NT2/D1 (cell line): ENCODE measurements at regions not wholly inside any gene's neighbourhood (a gene's known extent, or its start where the extent isn't known, plus 50 kb on each side); places are given as distances from the start of the nearest gene placed in this dataset.

Experiments used
- DNase-seq: peaks from one replicate; pipeline ENCODE4 v3.0.0-alpha.2; 2011; ENCODE audit warnings: low read depth, low spot score
- H3K27me3 ChIP-seq: 2 replicates; pipeline ENCODE4 v1.6.0; 2011; ENCODE audit warnings: mild to moderate bottlenecking; ENCODE audit not compliant: insufficient read length, insufficient read depth
- H3K36me3 ChIP-seq: 2 replicates; pipeline ENCODE4 v1.6.1; 2011; ENCODE audit warnings: mild to moderate bottlenecking, low read length, mixed read lengths; ENCODE audit not compliant: insufficient read depth, insufficient read length
- H3K4me1 ChIP-seq: 2 replicates; pipeline ENCODE4 v1.5.1; 2011; ENCODE audit not compliant: insufficient read depth, insufficient read length
- H3K4me3 ChIP-seq: 2 replicates; pipeline ENCODE4 v1.5.1; 2011; ENCODE audit warnings: low read depth; ENCODE audit not compliant: insufficient read length
- H3K9ac ChIP-seq: 2 replicates; pipeline ENCODE4 v1.6.0; 2011; ENCODE audit warnings: low read depth; ENCODE audit not compliant: insufficient read length
- H3K9me3 ChIP-seq: 2 replicates; pipeline ENCODE4 v1.5.1; 2011; ENCODE audit warnings: mild to moderate bottlenecking, low read length; ENCODE audit not compliant: insufficient read depth
- SUZ12 ChIP-seq: IDR thresholded peaks from 2 replicates; pipeline ENCODE4 v1.6.1; 2011; ENCODE audit not compliant: insufficient read length, insufficient read depth; ENCODE audit errors: extremely low read depth
- YY1 ChIP-seq: IDR thresholded peaks from 2 replicates; pipeline ENCODE4 v1.6.1; 2011; ENCODE audit not compliant: insufficient read length, insufficient read depth
- ZNF274 ChIP-seq: IDR thresholded peaks from 2 replicates; pipeline ENCODE4 v1.6.1; 2011; ENCODE audit warnings: mild to moderate bottlenecking, low read depth, low read length

GRCh38 chr11:96954587-96955242 lies 564.9 kb downstream of the JRKL start:
- DNase-seq = no peak
- no peak for TF ChIP-seq ZNF274
- TF ChIP-seq YY1 = no peak
- TF ChIP-seq SUZ12 = no peak
- Histone ChIP-seq H3K27me3 (no peaks in the 10 kb centered on the region), H3K9me3 (no peaks in the 10 kb centered on the region), H3K9ac (no peak overlapping the region), H3K4me1 (no peaks in the 10 kb centered on the region), H3K36me3 (no peaks in the 10 kb centered on the region), H3K4me3 (no peak overlapping the region)

- no peak for TF ChIP-seq SUZ12
- no peak for TF ChIP-seq ZNF274
- TF ChIP-seq YY1 = no peak
- Histone ChIP-seq H3K9ac (no peak overlapping the region), H3K4me3 (no peak overlapping the region)
Observed at GRCh38 chr11:96960476-96960875, 570.7 kb downstream of the JRKL start.

GRCh38 chr11:96960926-96961325 lies 571.1 kb downstream of the JRKL start:
- no peak for DNase-seq
- no peaks in the 10 kb centered on the region for H3K9me3 ChIP-seq
- no peak for TF ChIP-seq ZNF274
- TF ChIP-seq YY1 = no peak
- no peak for TF ChIP-seq SUZ12

More at GRCh38 chr11:96960476-96960875, 570.7 kb downstream of the JRKL start:
- no peaks in the 10 kb centered on the region for H3K4me1 ChIP-seq
- no peaks in the 10 kb centered on the region for H3K36me3 ChIP-seq
- no peaks in the 10 kb centered on the region for H3K9me3 ChIP-seq
- H3K27me3 ChIP-seq = no peaks in the 10 kb centered on the region
- no peak for DNase-seq

GRCh38 chr11:96961931-96962330 lies 572.1 kb downstream of the JRKL start:
- no peaks in the 10 kb centered on the region for H3K4me1 ChIP-seq
- H3K4me3 ChIP-seq = no peak overlapping the region
- no peaks in the 10 kb centered on the region for H3K9me3 ChIP-seq
- DNase-seq = no peak
- H3K9ac ChIP-seq = no peak overlapping the region
- no peak for TF ChIP-seq YY1
- no peak for TF ChIP-seq ZNF274
- no peak for TF ChIP-seq SUZ12
- H3K36me3 ChIP-seq = no peaks in the 10 kb centered on the region
- H3K27me3 ChIP-seq = no peaks in the 10 kb centered on the region

More at GRCh38 chr11:96960926-96961325, 571.1 kb downstream of the JRKL start:
- Histone ChIP-seq H3K36me3 (no peaks in the 10 kb centered on the region), H3K27me3 (no peaks in the 10 kb centered on the region), H3K9ac (no peak overlapping the region), H3K4me1 (no peaks in the 10 kb centered on the region), H3K4me3 (no peak overlapping the region)

- no peaks in the 10 kb centered on the region for H3K9me3 ChIP-seq
- H3K36me3 ChIP-seq = no peaks in the 10 kb centered on the region
- TF ChIP-seq YY1 (no peak), SUZ12 (no peak), ZNF274 (no peak)
- no peak overlapping the region for H3K9ac ChIP-seq
- no peaks in the 10 kb centered on the region for H3K4me1 ChIP-seq
- DNase-seq = no peak
- no peaks in the 10 kb centered on the region for H3K27me3 ChIP-seq
- no peak overlapping the region for H3K4me3 ChIP-seq
Observed at GRCh38 chr11:96963375-96963774, 573.6 kb downstream of the JRKL start.

GRCh38 chr11:96964661-96965060 lies 574.8 kb downstream of the JRKL start:
- no peak for DNase-seq
- no peaks in the 10 kb centered on the region for H3K36me3 ChIP-seq
- H3K9me3 ChIP-seq = no peaks in the 10 kb centered on the region
- H3K4me3 ChIP-seq = no peak overlapping the region
- H3K9ac ChIP-seq = no peak overlapping the region
- TF ChIP-seq ZNF274 (no peak), YY1 (no peak)
- no peaks in the 10 kb centered on the region for H3K27me3 ChIP-seq
- no peaks in the 10 kb centered on the region for H3K4me1 ChIP-seq

GRCh38 chr11:96967616-96968015 lies 577.8 kb downstream of the JRKL start:
- no peaks in the 10 kb centered on the region for H3K4me1 ChIP-seq
- no peaks in the 10 kb centered on the region for H3K36me3 ChIP-seq
- no peak overlapping the region for H3K4me3 ChIP-seq
- H3K9ac ChIP-seq = no peak overlapping the region
- DNase-seq = no peak
- no peak for TF ChIP-seq YY1
- no peak for TF ChIP-seq ZNF274
- TF ChIP-seq SUZ12 = no peak
- no peaks in the 10 kb centered on the region for H3K9me3 ChIP-seq
- H3K27me3 ChIP-seq = no peaks in the 10 kb centered on the region

GRCh38 chr11:96969251-96969650 lies 579.4 kb downstream of the JRKL start:
- no peaks in the 10 kb centered on the region for H3K27me3 ChIP-seq
- H3K4me3 ChIP-seq = no peak overlapping the region
- H3K4me1 ChIP-seq = no peaks in the 10 kb centered on the region
- TF ChIP-seq YY1 = no peak
- no peaks in the 10 kb centered on the region for H3K36me3 ChIP-seq
- no peak overlapping the region for H3K9ac ChIP-seq
- no peak for DNase-seq
- H3K9me3 ChIP-seq = no peaks in the 10 kb centered on the region
